Activated naive CD8-positive, alpha-beta T cell (primary cell): ENCODE measurements at regions not wholly inside any gene's neighbourhood (a gene's known extent, or its start where the extent isn't known, plus 50 kb on each side); places are given as distances from the start of the nearest gene placed in this dataset.
"Not testable (repeated sequence)": the region's sequence is repeated elsewhere in the genome, so short reads cannot be mapped to it uniquely, and the experiment has no call there.

Experiments used
- H3K27ac Mint-ChIP-seq: one replicate; pipeline ENCODE4 v1.8.0; 2021; ENCODE audit warnings: mixed read lengths
- H3K27me3 Mint-ChIP-seq: one replicate; pipeline ENCODE4 v1.8.0; 2021; ENCODE audit warnings: mixed read lengths
- H3K36me3 Mint-ChIP-seq: one replicate; pipeline ENCODE4 v1.8.0; 2021; ENCODE audit warnings: mixed read lengths
- H3K4me1 Mint-ChIP-seq: one replicate; pipeline ENCODE4 v1.8.0; 2021; ENCODE audit warnings: low read depth, mixed read lengths
- H3K4me3 Mint-ChIP-seq: one replicate; pipeline ENCODE4 v1.8.0; 2021; ENCODE audit warnings: mild to moderate bottlenecking, mixed read lengths
- H3K9me3 Mint-ChIP-seq: one replicate; pipeline ENCODE4 v1.8.0; 2021; ENCODE audit warnings: low read depth, mixed read lengths

GRCh38 chr3:83251490-83251889 is 1490.0 kb upstream of the GBE1 start:
- Mint-ChIP-seq H3K27me3 (no peaks in the 10 kb centered on the region), H3K9me3 (peaks cover 6% of the 10 kb centered on the region), H3K36me3 (no peaks in the 10 kb centered on the region), H3K4me1 (no peaks in the 10 kb centered on the region), H3K27ac (no peak overlapping the region), H3K4me3 (no peak overlapping the region)

- Mint-ChIP-seq H3K27ac (no peak overlapping the region), H3K4me1 (no peaks in the 10 kb centered on the region), H3K9me3 (peaks cover 11% of the 10 kb centered on the region), H3K27me3 (no peaks in the 10 kb centered on the region), H3K4me3 (no peak overlapping the region), H3K36me3 (no peaks in the 10 kb centered on the region)
These were observed 1489.2 kb upstream of the GBE1 start for GRCh38 chr3:83250613-83251012.

- Mint-ChIP-seq H3K4me3 (no peak overlapping the region), H3K36me3 (no peaks in the 10 kb centered on the region), H3K4me1 (no peaks in the 10 kb centered on the region), H3K27me3 (no peaks in the 10 kb centered on the region), H3K9me3 (peaks cover 15% of the 10 kb centered on the region), H3K27ac (no peak overlapping the region)
These were observed 1487.0 kb upstream of the GBE1 start for GRCh38 chr3:83248454-83248853.

GRCh38 chr3:83235180-83235814 is 1473.9 kb upstream of the GBE1 start:
- Mint-ChIP-seq H3K9me3 (peaks cover 11% of the 10 kb centered on the region), H3K4me3 (no peak overlapping the region), H3K4me1 (no peaks in the 10 kb centered on the region), H3K27ac (no peak overlapping the region), H3K27me3 (no peaks in the 10 kb centered on the region), H3K36me3 (no peaks in the 10 kb centered on the region)

- Mint-ChIP-seq H3K9me3 (peaks cover 11% of the 10 kb centered on the region), H3K36me3 (no peaks in the 10 kb centered on the region), H3K27ac (no peak overlapping the region), H3K27me3 (no peaks in the 10 kb centered on the region), H3K4me1 (no peaks in the 10 kb centered on the region), H3K4me3 (no peak overlapping the region)
These were observed 1472.3 kb upstream of the GBE1 start for GRCh38 chr3:83233715-83234114.

GRCh38 chr3:83230841-83231240 is 1469.4 kb upstream of the GBE1 start:
- Mint-ChIP-seq H3K9me3 (peaks cover 20% of the 10 kb centered on the region), H3K4me3 (no peak overlapping the region), H3K36me3 (no peaks in the 10 kb centered on the region), H3K27me3 (no peaks in the 10 kb centered on the region), H3K4me1 (no peaks in the 10 kb centered on the region), H3K27ac (no peak overlapping the region)

GRCh38 chr3:83230376-83230775 is 1468.9 kb upstream of the GBE1 start:
- H3K4me3 Mint-ChIP-seq: no peak overlapping the region
- peaks cover 20% of the 10 kb centered on the region for H3K9me3 Mint-ChIP-seq

GRCh38 chr3:83226751-83227150 is 1465.3 kb upstream of the GBE1 start:
- peaks cover 9% of the 10 kb centered on the region for H3K9me3 Mint-ChIP-seq
- H3K4me1 Mint-ChIP-seq: no peaks in the 10 kb centered on the region
- H3K27ac Mint-ChIP-seq: no peak overlapping the region
- no peak overlapping the region for H3K4me3 Mint-ChIP-seq
- H3K27me3 Mint-ChIP-seq: no peaks in the 10 kb centered on the region
- no peaks in the 10 kb centered on the region for H3K36me3 Mint-ChIP-seq

More at GRCh38 chr3:83230376-83230775, 1468.9 kb upstream of the GBE1 start:
- H3K27me3 Mint-ChIP-seq: no peaks in the 10 kb centered on the region
- no peaks in the 10 kb centered on the region for H3K4me1 Mint-ChIP-seq
- no peaks in the 10 kb centered on the region for H3K36me3 Mint-ChIP-seq
- no peak overlapping the region for H3K27ac Mint-ChIP-seq

GRCh38 chr3:83224101-83224868 is 1462.8 kb upstream of the GBE1 start:
- H3K27ac Mint-ChIP-seq: no peak overlapping the region
- peaks cover 9% of the 10 kb centered on the region for H3K9me3 Mint-ChIP-seq
- H3K4me3 Mint-ChIP-seq: no peak overlapping the region
- H3K27me3 Mint-ChIP-seq: no peaks in the 10 kb centered on the region
- no peaks in the 10 kb centered on the region for H3K4me1 Mint-ChIP-seq
- no peaks in the 10 kb centered on the region for H3K36me3 Mint-ChIP-seq

GRCh38 chr3:83218383-83219200 is 1457.1 kb upstream of the GBE1 start:
- H3K36me3 Mint-ChIP-seq: no peaks in the 10 kb centered on the region
- H3K9me3 Mint-ChIP-seq: no peaks in the 10 kb centered on the region
- no peaks in the 10 kb centered on the region for H3K27me3 Mint-ChIP-seq
- H3K4me3 Mint-ChIP-seq: no peak overlapping the region
- H3K4me1 Mint-ChIP-seq: no peaks in the 10 kb centered on the region
- H3K27ac Mint-ChIP-seq: no peak overlapping the region

GRCh38 chr3:83217595-83218118 is 1456.2 kb upstream of the GBE1 start:
- H3K27me3 Mint-ChIP-seq, H3K4me1 Mint-ChIP-seq, H3K9me3 Mint-ChIP-seq, H3K27ac Mint-ChIP-seq, H3K4me3 Mint-ChIP-seq, H3K36me3 Mint-ChIP-seq: not testable (repeated sequence)

GRCh38 chr3:83216919-83217594 is 1455.6 kb upstream of the GBE1 start:
- H3K36me3 Mint-ChIP-seq: no peaks in the 10 kb centered on the region
- H3K9me3 Mint-ChIP-seq: no peaks in the 10 kb centered on the region
- no peaks in the 10 kb centered on the region for H3K4me1 Mint-ChIP-seq
- no peaks in the 10 kb centered on the region for H3K27me3 Mint-ChIP-seq
- H3K4me3 Mint-ChIP-seq: no peak overlapping the region
- no peak overlapping the region for H3K27ac Mint-ChIP-seq

- no peak overlapping the region for H3K4me3 Mint-ChIP-seq
- no peaks in the 10 kb centered on the region for H3K27me3 Mint-ChIP-seq
- H3K27ac Mint-ChIP-seq: no peak overlapping the region
- no peaks in the 10 kb centered on the region for H3K36me3 Mint-ChIP-seq
- H3K9me3 Mint-ChIP-seq: peaks cover 23% of the 10 kb centered on the region
- no peaks in the 10 kb centered on the region for H3K4me1 Mint-ChIP-seq
These were observed 1433.8 kb upstream of the GBE1 start for GRCh38 chr3:83195243-83195642.

GRCh38 chr3:83193526-83193925 is 1432.1 kb upstream of the GBE1 start:
- H3K27me3 Mint-ChIP-seq: no peaks in the 10 kb centered on the region
- H3K4me1 Mint-ChIP-seq: no peaks in the 10 kb centered on the region
- peaks cover 23% of the 10 kb centered on the region for H3K9me3 Mint-ChIP-seq
- no peak overlapping the region for H3K4me3 Mint-ChIP-seq
- H3K27ac Mint-ChIP-seq: no peak overlapping the region
- no peaks in the 10 kb centered on the region for H3K36me3 Mint-ChIP-seq
